RCC 7860 (cell line): ENCODE measurements at regions not wholly inside any gene's neighbourhood (a gene's known extent, or its start where the extent isn't known, plus 50 kb on each side); places are given as distances from the start of the nearest gene placed in this dataset.

Experiments
- DNase-seq: peaks from one replicate; pipeline ENCODE4 v3.0.0-alpha.2; 2015; ENCODE audit warnings: low spot score
- FAIRE-seq: peaks from 2 replicates; lab custom pipeline; 2012; peaks lifted over from hg19 to GRCh38; lab: Jason Lieb, UNC

- FAIRE-seq (no peak), DNase-seq (no peak)
Measured at GRCh38 chr18:45298986-45299385, 316.3 kb upstream of the SLC14A2 start.

- FAIRE-seq, result no peak
- DNase-seq, result no peak
Measured at GRCh38 chr18:45303026-45303425, 312.2 kb upstream of the SLC14A2 start.

- no peak for DNase-seq
- no peak for FAIRE-seq
Measured at GRCh38 chr18:45304558-45304957, 310.7 kb upstream of the SLC14A2 start.

GRCh38 chr18:45312555-45313126, 302.6 kb upstream of the SLC14A2 start:
- FAIRE-seq, result no peak
- no peak for DNase-seq

GRCh38 chr18:45316127-45316526, 299.1 kb upstream of the SLC14A2 start:
- DNase-seq (no peak), FAIRE-seq (no peak)

- DNase-seq, result no peak
Measured at GRCh38 chr18:45317948-45318640, 297.2 kb upstream of the SLC14A2 start.

GRCh38 chr18:45320724-45321123, 294.6 kb upstream of the SLC14A2 start:
- DNase-seq, result no peak
- no peak for FAIRE-seq

More at GRCh38 chr18:45317948-45318640, 297.2 kb upstream of the SLC14A2 start:
- no peak for FAIRE-seq

- DNase-seq, result no peak
- no peak for FAIRE-seq
Measured at GRCh38 chr18:45321520-45321919, 293.8 kb upstream of the SLC14A2 start.

- DNase-seq, result no peak
- FAIRE-seq, result no peak
Measured at GRCh38 chr18:45322343-45322742, 292.9 kb upstream of the SLC14A2 start.

- FAIRE-seq, result no peak
- no peak for DNase-seq
Measured at GRCh38 chr18:45324101-45324494, 291.2 kb upstream of the SLC14A2 start.

- FAIRE-seq, result no peak
Measured at GRCh38 chr18:45324495-45325113, 290.7 kb upstream of the SLC14A2 start.

GRCh38 chr18:45325778-45326177, 289.5 kb upstream of the SLC14A2 start:
- DNase-seq, result no peak
- no peak for FAIRE-seq

More at GRCh38 chr18:45324495-45325113, 290.7 kb upstream of the SLC14A2 start:
- DNase-seq, result no peak

GRCh38 chr18:45326505-45326904, 288.8 kb upstream of the SLC14A2 start:
- DNase-seq (no peak), FAIRE-seq (no peak)

GRCh38 chr18:45328296-45328695, 287.0 kb upstream of the SLC14A2 start:
- FAIRE-seq, result no peak
- DNase-seq, result no peak

GRCh38 chr18:45328811-45329210, 286.5 kb upstream of the SLC14A2 start:
- FAIRE-seq, result no peak

GRCh38 chr18:45329316-45329715, 286.0 kb upstream of the SLC14A2 start:
- DNase-seq, result no peak
- no peak for FAIRE-seq

More at GRCh38 chr18:45328811-45329210, 286.5 kb upstream of the SLC14A2 start:
- no peak for DNase-seq

- no peak for DNase-seq
- no peak for FAIRE-seq
Measured at GRCh38 chr18:45330170-45330594, 285.1 kb upstream of the SLC14A2 start.

GRCh38 chr18:45332871-45333270, 282.4 kb upstream of the SLC14A2 start:
- FAIRE-seq (no peak), DNase-seq (no peak)

- DNase-seq, result no peak
- FAIRE-seq, result no peak
Measured at GRCh38 chr18:45334191-45334590, 281.1 kb upstream of the SLC14A2 start.

- DNase-seq, result no peak
- no peak for FAIRE-seq
Measured at GRCh38 chr18:45335282-45336043, 279.8 kb upstream of the SLC14A2 start.

- DNase-seq (no peak), FAIRE-seq (no peak)
Measured at GRCh38 chr18:45336448-45336847, 278.8 kb upstream of the SLC14A2 start.
